ENCODE measurements at regions not wholly inside any gene's neighbourhood (a gene's known extent, or its start where the extent isn't known, plus 50 kb on each side); places are given as distances from the start of the nearest gene placed in this dataset.

DNA sequence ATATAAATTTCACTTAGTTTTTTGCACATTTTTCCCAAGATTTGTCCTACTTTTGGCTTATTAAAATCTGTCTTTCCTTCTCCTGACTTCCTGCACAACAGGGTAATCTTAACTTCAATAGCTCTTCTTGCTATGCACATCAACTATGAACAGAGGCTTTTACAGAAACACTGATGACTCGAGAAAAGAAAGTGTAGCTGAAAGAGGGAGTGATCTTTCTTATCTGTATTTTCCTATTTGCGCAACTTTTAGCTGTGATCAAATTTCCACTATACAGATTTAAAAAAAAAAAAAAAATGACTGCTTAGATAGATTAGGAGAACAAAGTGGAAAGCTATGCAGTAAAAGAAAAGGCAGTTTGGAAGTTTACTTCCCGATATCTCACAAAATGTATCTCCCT lies 406.9 kb downstream of the LIG4 start:
- POLR2A ChIA-PET: no interaction called here
- no peak for DNase-seq (ENCODE audit: extremely low spot score)
- CTCF ChIA-PET: interaction anchor here (1.0 kb wide), 1 partner anchor 16 kb away, joined by 3 read pairs; no protein-coding TSS in a partner anchor
- TF ChIP-seq, protein P1, sequence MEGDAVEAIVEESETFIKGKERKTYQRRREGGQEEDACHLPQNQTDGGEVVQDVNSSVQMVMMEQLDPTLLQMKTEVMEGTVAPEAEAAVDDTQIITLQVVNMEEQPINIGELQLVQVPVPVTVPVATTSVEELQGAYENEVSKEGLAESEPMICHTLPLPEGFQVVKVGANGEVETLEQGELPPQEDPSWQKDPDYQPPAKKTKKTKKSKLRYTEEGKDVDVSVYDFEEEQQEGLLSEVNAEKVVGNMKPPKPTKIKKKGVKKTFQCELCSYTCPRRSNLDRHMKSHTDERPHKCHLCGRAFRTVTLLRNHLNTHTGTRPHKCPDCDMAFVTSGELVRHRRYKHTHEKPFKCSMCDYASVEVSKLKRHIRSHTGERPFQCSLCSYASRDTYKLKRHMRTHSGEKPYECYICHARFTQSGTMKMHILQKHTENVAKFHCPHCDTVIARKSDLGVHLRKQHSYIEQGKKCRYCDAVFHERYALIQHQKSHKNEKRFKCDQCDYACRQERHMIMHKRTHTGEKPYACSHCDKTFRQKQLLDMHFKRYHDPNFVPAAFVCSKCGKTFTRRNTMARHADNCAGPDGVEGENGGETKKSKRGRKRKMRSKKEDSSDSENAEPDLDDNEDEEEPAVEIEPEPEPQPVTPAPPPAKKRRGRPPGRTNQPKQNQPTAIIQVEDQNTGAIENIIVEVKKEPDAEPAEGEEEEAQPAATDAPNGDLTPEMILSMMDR (IDR thresholded peaks at IDR 0.05; ENCODE audit: control extremely low read depth, extremely low read depth, low read depth, missing control alignments): no peak

DNA sequence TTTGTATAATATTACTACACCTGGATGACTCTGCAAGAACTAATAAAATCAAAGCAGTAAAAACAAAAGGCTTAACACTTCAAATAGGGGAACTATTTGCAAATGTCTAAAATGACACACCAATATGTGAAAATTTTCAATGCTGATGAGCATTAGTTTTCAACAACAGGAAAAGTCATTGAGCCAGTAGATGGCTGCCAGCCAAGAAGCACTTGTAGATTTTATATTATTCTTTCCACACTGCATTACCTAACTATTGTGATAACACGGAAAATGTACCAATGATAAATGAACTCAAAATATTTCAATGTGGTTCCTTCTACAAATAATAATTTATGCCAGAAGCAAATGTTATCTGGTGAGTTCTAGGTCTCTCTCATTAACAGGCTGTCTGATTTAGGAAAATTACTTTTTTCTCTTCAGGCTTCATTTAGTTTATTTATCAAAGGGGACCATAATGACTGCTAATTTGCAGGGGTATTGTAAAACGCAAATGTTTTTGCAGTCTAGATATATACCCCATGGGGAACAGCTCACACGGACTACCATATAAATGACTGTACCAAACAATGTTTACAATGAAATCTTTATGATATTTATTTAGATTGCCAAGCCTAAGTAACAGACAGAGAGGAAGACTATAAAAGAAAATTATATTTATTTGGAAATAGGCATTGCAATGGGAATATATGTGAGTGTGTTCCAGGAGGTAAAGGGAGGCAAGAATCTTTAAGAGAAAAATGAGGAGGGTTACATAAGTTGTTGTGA lies 407.8 kb downstream of the LIG4 start:
- no peak for DNase-seq (ENCODE audit: extremely low spot score)
- ChIA-PET POLR2A (no interaction called here), CTCF (no interaction called here)
- TF ChIP-seq, protein P1 (IDR thresholded peaks at IDR 0.05; ENCODE audit: control extremely low read depth, extremely low read depth, low read depth, missing control alignments): no peak

DNA sequence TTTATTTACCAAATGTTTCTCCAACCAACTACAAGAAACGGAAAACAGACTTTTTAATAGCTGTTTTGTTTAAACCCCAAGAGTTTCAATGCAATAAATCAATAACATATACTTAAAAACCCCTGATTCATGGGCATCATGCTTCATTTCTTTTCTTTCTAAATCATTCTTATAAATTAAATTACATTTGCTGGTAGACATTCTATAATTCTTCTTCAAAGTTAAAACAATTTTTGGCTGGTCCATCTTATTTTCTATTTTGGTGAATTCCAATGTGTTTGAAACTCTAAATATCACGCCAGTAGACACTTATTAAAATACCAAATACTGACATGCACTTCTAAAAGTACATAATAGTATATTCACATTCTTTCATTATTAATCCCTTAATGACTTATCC lies 408.6 kb downstream of the LIG4 start:
- ChIA-PET CTCF (interaction anchor here (1.0 kb wide), 1 partner anchor 15 kb away, joined by 3 read pairs; no protein-coding TSS in a partner anchor), POLR2A (no interaction called here)

DNA sequence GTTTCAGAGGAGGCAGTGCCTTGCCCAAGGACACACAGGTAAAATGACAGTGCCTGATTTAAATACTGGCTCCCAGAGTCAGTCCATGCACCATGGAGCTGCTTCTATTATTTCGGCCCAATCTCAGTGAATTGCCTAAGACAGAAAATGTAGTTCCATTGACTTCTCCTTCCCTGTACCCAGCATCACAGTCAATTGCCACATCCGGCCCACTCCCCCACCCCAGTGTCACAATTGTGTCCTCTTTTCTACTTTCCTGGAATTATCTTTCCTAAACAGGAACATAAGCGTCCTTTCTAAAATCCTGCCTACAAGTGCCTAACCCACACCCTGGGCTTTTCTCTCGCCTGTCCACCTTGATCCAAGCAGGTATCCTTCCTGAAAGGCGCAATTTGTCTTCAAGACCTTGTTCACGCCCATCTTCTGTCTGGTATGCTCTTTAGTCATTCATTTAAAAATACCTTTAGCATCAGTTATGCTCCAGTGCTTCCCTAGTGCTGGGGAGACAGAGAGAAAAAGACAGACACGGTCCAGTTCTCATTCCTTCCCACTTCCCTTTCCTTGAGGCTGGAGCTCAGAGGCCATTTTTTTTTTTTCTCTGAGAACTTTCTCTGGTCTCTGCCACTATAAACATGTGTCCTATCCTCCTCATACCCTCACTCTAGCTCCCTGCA lies 411.4 kb downstream of the LIG4 start:
- DNase-seq (ENCODE audit: extremely low spot score): no peak
- TF ChIP-seq, protein P1 (IDR thresholded peaks at IDR 0.05; ENCODE audit: control extremely low read depth, extremely low read depth, low read depth, missing control alignments): no peak
- POLR2A ChIA-PET: no interaction called here
- CTCF ChIA-PET: no interaction called here

More for the DNA sequence above, 408.6 kb downstream of the LIG4 start:
- TF ChIP-seq, protein P1 (IDR thresholded peaks at IDR 0.05; ENCODE audit: control extremely low read depth, extremely low read depth, low read depth, missing control alignments): no peak
- DNase-seq (ENCODE audit: extremely low spot score): no peak

DNA sequence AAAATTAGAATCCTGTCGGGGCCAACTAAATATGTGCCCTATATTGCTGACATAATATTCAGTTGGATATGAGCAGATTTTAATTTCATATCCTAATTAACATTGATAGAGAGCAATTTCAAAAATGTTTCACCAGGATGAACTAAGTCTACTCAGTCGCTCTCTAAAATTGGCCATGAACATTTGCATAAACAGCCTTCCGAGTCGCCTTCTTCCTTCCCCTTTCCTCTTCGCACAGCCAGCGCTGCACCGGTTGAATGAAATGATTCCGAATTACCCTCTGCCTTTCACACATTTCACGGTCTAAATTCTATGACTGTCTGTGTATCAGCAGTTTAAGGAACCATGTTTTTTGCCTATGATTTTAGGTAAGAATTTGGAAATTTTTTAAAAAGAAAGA lies 413.7 kb downstream of the LIG4 start:
- CTCF ChIA-PET: no interaction called here
- DNase-seq (ENCODE audit: extremely low spot score): no peak
- POLR2A ChIA-PET: no interaction called here
- TF ChIP-seq, protein P1 (IDR thresholded peaks at IDR 0.05; ENCODE audit: control extremely low read depth, extremely low read depth, low read depth, missing control alignments): no peak

DNA sequence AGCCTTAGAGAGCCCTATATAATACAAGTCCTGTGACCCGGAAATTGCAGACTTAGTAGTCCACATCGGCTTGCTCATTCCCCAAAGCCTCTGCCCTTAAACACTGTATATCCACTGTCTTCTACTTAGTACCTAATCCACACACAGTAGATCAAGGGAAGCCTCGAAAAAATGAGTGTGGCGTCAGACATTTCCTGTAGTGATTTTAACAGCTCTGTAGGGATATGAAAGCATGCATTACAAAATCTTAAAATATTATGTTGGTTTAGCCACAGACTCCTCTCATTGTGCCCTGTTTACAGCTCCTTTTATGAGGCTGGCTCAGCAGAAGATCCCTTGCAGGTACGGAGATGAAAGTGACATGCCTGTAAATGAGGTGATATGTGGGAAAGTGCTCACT lies 416.3 kb downstream of the LIG4 start:
- ChIA-PET POLR2A (no interaction called here), CTCF (no interaction called here)
- DNase-seq (ENCODE audit: extremely low spot score): no peak

More for the DNA sequence above, 416.3 kb downstream of the LIG4 start:
- TF ChIP-seq, protein P1 (IDR thresholded peaks at IDR 0.05; ENCODE audit: control extremely low read depth, extremely low read depth, low read depth, missing control alignments): no peak
